GM12878 (cell line): ENCODE measurements at regions not wholly inside any gene's neighbourhood (a gene's known extent, or its start where the extent isn't known, plus 50 kb on each side); places are given as distances from the start of the nearest gene placed in this dataset.

Experiments used
- CBX3 ChIP-seq: fragments of 200-600 bp; sonication (generic); IDR thresholded peaks from 2 replicates; pipeline ENCODE4 v1.6.1; 2016; ENCODE audit warnings: low read depth, borderline replicate concordance
- EZH2 ChIP-seq: IDR thresholded peaks from 2 replicates; pipeline ENCODE4 v1.6.1; 2012; ENCODE audit warnings: low read depth, mild to moderate bottlenecking, control low read depth, inconsistent platforms, low read length, borderline replicate concordance; ENCODE audit not compliant: control insufficient read depth
- MTA3 ChIP-seq: IDR thresholded peaks from 2 replicates; pipeline ENCODE4 v1.6.1; 2012; ENCODE audit warnings: low read length, inconsistent platforms, borderline replicate concordance
- POLR2AphosphoS5 ChIP-seq: IDR thresholded peaks from 2 replicates; pipeline ENCODE4 v1.6.1; 2011; ENCODE audit warnings: mild to moderate bottlenecking, low read length, inconsistent platforms
- TF ChIP-seq, protein P1 (sequence below): IDR thresholded peaks from 2 replicates; pipeline ENCODE4 v1.6.1; 2011; ENCODE audit warnings: mild to moderate bottlenecking, low read depth, low read length, moderate library complexity; ENCODE audit not compliant: insufficient replicate concordance
- TF ChIP-seq, protein P2 (sequence below): IDR thresholded peaks from 2 replicates; pipeline ENCODE4 v1.6.1; 2012; ENCODE audit warnings: low read depth, low read length, improper control_type of control experiment
- TF ChIP-seq, protein P3 (sequence below): fragments of 450-650 bp; formaldehyde crosslinking; IDR thresholded peaks from 2 replicates; pipeline ENCODE4 v1.4.0; 2022; ENCODE audit warnings: mild to moderate bottlenecking, moderate library complexity
- TF ChIP-seq, protein P4 (sequence below), 3 experiments: IDR thresholded peaks in 2 of 3; conservative IDR thresholded peaks in 1 of 3; 2 replicates each; pipeline ENCODE4 v1.5.1; 2011; ENCODE audit warnings: low read depth in 3 of 3, low read length in 3 of 3, mild to moderate bottlenecking in 3 of 3, control low read depth in 2 of 3, moderate library complexity in 2 of 3, inconsistent platforms in 1 of 3, mixed read lengths in 1 of 3; ENCODE audit not compliant: control insufficient read depth in 2 of 3, insufficient read depth in 1 of 3; ENCODE audit errors: extremely low read depth in 1 of 3

DNA sequence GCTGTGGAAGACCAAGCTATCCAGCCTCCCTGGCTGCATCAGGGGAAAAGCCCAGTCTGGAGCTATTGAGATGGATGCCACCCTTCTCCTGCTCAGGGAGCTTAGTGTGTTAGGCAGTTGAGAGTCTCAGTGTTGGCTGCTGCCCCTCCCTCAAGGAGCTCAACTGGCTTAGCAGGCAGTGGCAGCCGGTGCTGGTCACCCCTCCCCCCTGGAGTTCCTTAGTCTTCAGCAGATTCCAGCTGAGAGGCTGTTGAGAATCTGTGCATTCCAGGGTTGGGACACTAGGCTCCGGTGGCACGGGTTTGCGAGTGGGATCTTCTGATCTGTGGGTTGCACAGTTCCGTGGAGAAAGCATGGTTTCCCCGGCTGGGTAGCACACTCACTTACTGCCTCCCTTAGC, 883.8 kb downstream of the NSUN3 start:
- TF ChIP-seq, protein P1, sequence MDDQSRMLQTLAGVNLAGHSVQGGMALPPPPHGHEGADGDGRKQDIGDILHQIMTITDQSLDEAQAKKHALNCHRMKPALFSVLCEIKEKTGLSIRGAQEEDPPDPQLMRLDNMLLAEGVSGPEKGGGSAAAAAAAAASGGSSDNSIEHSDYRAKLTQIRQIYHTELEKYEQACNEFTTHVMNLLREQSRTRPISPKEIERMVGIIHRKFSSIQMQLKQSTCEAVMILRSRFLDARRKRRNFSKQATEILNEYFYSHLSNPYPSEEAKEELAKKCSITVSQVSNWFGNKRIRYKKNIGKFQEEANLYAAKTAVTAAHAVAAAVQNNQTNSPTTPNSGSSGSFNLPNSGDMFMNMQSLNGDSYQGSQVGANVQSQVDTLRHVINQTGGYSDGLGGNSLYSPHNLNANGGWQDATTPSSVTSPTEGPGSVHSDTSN, result no peak
- TF ChIP-seq, protein P2, sequence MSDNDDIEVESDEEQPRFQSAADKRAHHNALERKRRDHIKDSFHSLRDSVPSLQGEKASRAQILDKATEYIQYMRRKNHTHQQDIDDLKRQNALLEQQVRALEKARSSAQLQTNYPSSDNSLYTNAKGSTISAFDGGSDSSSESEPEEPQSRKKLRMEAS, result no peak
- TF ChIP-seq POLR2AphosphoS5, result no peak
- TF ChIP-seq, protein P3, sequence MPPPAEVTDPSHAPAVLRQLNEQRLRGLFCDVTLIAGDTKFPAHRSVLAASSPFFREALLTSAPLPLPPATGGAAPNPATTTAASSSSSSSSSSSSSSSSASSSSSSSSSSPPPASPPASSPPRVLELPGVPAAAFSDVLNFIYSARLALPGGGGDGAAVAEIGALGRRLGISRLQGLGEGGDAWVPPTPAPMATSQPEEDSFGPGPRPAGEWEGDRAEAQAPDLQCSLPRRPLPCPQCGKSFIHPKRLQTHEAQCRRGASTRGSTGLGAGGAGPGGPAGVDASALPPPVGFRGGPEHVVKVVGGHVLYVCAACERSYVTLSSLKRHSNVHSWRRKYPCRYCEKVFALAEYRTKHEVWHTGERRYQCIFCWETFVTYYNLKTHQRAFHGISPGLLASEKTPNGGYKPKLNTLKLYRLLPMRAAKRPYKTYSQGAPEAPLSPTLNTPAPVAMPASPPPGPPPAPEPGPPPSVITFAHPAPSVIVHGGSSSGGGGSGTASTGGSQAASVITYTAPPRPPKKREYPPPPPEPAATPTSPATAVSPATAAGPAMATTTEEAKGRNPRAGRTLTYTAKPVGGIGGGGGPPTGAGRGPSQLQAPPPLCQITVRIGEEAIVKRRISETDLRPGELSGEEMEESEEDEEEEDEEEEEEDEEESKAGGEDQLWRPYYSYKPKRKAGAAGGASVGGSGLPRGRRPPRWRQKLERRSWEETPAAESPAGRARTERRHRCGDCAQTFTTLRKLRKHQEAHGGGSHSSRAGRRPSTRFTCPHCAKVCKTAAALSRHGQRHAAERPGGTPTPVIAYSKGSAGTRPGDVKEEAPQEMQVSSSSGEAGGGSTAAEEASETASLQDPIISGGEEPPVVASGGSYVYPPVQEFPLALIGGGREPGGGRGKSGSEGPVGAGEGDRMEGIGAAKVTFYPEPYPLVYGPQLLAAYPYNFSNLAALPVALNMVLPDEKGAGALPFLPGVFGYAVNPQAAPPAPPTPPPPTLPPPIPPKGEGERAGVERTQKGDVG (CRISPR knock-in tag), result no peak
- no peak for TF ChIP-seq MTA3
- TF ChIP-seq CBX3, result no peak
- TF ChIP-seq, protein P4, sequence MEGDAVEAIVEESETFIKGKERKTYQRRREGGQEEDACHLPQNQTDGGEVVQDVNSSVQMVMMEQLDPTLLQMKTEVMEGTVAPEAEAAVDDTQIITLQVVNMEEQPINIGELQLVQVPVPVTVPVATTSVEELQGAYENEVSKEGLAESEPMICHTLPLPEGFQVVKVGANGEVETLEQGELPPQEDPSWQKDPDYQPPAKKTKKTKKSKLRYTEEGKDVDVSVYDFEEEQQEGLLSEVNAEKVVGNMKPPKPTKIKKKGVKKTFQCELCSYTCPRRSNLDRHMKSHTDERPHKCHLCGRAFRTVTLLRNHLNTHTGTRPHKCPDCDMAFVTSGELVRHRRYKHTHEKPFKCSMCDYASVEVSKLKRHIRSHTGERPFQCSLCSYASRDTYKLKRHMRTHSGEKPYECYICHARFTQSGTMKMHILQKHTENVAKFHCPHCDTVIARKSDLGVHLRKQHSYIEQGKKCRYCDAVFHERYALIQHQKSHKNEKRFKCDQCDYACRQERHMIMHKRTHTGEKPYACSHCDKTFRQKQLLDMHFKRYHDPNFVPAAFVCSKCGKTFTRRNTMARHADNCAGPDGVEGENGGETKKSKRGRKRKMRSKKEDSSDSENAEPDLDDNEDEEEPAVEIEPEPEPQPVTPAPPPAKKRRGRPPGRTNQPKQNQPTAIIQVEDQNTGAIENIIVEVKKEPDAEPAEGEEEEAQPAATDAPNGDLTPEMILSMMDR (IDR thresholded peaks at IDR 0.05 in 2 of 3, conservative IDR thresholded peaks at IDR 0.05 in 1 of 3; ENCODE audit: control insufficient read depth in 2 of 3, extremely low read depth in 1 of 3, insufficient read depth in 1 of 3, low read depth in 3 of 3, low read length in 3 of 3), result no peak
- TF ChIP-seq EZH2, result no peak
